Activated CD4-positive, alpha-beta T cell treated with anti-CD3 and anti-CD28 coated beads, Interleukin-2, amount 50 U/mL, for 4 hours (primary cell): ENCODE measurements at regions not wholly inside any gene's neighbourhood (a gene's known extent, or its start where the extent isn't known, plus 50 kb on each side); places are given as distances from the start of the nearest gene placed in this dataset.

ENCODE experiments used
- DNase-seq, 2 experiments: peaks; one replicate each; pipeline ENCODE4 v3.0.0-alpha.2; 2020

DNA sequence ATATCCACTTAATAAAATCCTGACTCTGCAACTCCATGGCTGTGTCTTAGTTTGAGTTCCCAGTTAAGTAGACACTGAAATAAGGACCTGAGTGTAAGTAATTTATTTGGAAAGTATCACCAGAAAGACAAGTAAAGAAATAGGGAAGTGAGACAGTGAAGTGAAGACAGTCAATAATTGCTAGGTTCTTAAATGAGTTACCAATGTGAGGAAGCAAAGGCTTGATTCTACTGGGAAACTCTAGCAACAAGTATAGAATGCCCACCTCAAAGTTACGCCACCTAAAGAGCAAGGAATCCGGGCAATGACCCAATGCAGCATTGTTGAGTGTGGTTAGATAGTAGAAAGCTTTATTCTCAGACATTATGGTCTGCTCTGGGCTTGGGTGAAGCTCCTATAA is 383.9 kb downstream of the TLR4 start:
- no peak for DNase-seq

DNA sequence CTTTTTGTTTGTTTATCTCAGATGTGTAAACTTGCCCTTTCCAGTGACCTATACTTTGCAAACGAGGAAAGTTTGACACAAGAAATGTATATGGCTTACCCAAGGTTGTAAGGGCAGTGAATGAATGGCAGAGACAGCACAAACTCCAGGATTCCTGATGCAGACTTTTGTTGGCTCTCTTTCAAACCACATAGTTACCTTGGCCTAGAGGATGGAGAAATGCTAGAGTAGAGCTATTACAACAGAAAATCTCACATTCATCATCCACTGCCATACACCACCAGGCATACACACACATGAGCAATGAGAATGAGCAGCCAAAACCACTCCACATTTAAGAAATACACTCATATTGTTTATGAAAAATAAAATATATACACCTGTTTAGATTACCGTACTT is 387.0 kb downstream of the TLR4 start:
- DNase-seq = no peak

GRCh38 chr9:118091711-118092500 is 387.7 kb downstream of the TLR4 start:
- no peak for DNase-seq

DNA sequence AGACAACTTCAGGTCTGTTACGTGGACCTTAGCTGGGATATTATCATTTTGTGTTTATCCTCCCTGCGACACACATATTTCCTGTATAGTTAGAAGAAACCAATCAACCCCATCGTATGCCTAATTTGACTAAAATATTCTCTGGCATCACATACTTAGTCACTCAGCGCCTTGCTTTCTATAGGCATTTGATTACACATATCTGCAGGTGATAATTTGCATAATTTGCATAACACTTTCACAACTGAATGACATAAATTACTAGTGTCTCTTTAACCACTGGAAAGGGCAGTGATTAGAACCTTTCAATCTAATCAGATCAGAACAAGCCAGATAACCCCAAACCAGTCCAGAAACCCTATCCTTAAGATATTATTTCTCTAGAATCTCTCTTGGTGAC is 390.2 kb downstream of the TLR4 start:
- no peak for DNase-seq

DNA sequence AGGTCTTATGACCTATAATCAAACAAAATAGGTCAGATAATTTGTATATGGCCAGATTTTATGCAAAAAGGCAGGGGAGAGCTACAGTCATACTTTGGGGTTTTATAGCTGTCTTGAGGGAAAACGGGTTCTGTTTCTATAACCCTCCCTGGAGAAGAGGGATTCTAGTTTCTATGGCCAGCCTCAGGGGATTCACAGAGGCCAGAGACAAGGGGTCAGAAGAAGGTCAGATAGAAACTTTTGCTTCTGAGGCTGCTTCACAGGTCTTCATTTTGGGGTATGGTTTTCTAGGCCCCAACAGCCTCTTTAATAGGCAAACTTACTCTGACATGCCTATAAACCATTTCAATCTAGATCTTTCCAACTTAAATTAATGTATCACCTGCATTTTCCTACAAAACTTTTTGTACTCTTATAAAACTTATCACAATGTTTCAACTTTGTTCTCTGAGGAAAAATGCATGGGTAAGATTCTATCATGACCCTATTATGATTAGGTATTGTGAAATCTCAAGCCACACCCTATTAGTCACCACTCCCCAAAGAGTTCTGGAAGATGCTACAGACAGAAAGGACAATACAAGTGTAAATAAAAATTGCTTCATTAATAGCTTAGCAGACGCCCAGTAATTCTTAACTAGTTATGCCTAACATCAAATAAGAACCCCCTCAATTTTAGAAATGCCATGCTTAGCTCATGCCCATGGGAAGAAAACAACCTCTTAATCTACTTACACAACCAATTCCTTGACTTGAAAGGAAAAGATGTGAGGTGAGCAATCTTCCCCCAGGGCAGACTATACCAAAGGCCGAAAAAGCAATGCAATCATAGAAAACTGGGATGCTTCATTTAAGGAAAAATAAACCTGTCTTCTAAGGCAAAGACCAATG is 396.6 kb downstream of the TLR4 start:
- DNase-seq = no peak

- no peak for DNase-seq
Observed at GRCh38 chr9:118104363-118104762, 400.2 kb downstream of the TLR4 start.

- DNase-seq = no peak
Observed at GRCh38 chr9:118108971-118109370, 404.8 kb downstream of the TLR4 start.

DNA sequence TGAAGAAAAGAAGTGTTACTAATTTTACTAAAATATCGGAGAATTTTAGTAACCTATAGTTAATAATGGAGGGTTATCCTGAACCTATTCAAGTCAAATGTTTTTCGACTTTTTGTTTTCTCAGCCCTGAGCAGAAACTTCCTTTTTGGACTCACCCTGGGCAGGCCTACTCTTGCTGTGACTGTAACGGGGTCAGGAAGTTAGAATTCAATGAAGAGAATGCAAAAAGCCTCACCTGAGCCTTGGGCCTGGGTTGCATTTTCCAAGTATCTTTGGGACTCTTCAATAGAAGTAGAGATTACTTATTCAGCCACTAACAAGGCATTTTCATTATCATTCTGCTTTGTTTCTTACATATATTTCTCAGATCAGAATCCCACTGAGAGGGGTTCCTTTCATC is 405.3 kb downstream of the TLR4 start:
- no peak for DNase-seq

DNA sequence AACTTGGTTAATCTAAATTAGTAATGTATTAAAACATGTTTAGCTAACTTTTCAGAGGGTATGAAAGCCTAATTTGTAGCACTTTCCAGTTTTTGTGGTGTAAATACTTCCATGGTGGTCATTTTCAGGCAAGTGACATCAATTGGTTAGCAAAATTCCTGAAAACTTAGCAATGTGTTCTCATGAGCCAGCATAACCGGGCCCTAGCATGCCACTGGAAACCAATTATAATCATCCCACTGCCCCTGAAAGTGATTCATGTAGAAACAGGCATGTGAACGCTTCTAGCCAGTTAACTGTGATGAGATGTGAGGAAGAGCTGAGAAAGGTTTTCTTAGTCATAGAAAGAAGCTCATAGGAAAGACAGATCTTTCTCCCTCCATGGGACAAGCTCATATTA is 417.2 kb downstream of the TLR4 start:
- DNase-seq = no peak

- DNase-seq = no peak
Observed at GRCh38 chr9:118128313-118128712, 424.1 kb downstream of the TLR4 start.

- DNase-seq = no peak
Observed at GRCh38 chr9:118129541-118129940, 425.3 kb downstream of the TLR4 start.

DNA sequence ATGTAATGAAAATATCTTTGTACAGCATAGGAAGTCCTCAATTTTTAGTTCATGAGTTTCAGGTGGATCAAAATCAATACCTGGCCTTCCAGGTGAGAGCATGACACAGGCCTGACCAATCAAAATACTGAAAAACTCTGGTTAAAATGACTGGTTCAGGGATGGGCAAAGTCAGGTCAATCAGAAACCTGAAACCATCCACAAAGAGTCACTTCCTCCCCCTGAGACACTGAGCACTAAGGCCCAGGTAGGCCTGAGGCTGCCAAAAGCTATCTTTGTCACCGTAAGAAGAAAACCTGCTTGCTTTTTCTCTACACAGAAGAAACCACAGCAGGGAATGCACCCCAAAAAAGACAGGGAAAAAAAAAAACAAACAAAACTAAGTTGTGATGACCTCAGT is 444.8 kb downstream of the TLR4 start:
- no peak for DNase-seq

DNA sequence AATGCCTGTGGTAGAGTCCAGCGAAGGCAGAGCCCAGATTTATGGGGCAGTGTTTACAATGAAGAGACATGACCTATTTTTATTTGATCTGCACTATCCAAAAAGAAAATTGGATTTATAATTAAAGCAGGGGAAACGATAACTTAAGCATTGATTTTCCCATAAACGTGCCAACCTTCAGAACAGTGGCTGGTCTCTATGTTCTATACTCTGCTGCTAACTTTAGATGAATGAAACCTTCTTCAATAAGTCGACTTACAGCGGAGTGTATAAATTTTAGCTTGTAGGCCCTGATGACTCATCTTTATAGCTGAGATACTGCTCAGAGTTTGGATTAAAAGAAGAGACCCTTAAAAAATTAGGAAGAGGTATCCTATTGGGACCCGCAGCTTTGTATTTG is 452.6 kb downstream of the TLR4 start:
- no peak for DNase-seq

GRCh38 chr9:118162716-118163115 is 458.5 kb downstream of the TLR4 start:
- DNase-seq = no peak

- DNase-seq = no peak
Observed at GRCh38 chr9:118163751-118164150, 459.5 kb downstream of the TLR4 start.

DNA sequence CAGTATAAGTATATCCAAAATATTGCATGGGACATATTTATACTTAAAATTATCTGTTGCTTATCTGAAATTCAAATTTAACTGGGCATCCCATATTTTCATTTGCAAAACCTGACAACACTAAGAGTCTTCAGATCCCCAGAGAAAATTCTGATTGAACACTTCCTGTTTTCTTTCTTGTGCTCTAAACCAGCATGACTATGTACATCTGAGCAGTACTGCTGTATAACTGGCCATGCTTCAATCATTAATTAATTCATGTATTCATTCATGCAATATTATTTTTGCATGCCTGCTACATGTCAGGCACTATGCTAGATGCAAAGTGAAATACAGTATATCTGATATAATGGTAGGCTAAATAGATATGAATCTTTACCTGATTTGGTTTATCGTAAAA is 461.2 kb downstream of the TLR4 start:
- no peak for DNase-seq

- no peak for DNase-seq
Observed at GRCh38 chr9:118170032-118170955, 466.1 kb downstream of the TLR4 start.

- no peak for DNase-seq
Observed at GRCh38 chr9:118177241-118177640, 473.0 kb downstream of the TLR4 start.

GRCh38 chr9:118183576-118183975 is 479.4 kb downstream of the TLR4 start:
- DNase-seq = no peak

DNA sequence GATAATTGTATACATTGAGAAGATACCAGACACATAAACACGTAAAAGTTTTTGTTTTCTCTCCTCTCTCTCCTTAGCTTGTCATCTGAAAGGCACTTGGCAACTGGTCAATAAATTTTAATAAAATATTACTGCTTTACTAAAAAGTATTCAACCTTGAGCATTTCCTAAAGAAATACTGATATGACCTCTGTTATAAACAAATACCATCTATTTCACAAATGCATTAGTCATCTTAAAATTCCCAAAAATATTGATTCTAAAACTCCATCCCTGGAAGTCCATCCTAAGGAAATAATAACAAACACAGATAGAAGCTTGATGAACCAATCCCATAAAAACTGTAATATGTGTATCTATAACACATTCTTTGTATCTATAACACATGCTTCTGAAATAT is 483.2 kb downstream of the TLR4 start:
- no peak for DNase-seq

DNA sequence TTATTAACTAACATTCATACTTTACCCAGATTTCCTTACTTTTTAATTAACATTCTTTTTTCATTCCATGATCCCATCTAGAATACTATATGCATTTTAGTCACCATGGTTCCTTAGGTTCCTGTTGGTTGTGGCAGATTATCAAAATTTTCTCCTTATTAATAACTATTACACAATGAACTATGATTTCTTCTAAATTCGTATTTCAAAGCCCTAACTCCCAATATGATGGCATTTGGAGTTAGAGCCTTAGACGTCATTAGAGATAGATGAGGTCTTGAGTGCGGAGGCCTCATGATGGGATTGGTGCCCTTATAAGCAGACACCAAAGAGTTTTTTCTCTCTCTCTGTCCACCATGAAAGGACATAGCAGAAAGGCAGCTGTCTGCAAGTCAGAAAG is 485.4 kb downstream of the TLR4 start:
- DNase-seq = no peak

DNA sequence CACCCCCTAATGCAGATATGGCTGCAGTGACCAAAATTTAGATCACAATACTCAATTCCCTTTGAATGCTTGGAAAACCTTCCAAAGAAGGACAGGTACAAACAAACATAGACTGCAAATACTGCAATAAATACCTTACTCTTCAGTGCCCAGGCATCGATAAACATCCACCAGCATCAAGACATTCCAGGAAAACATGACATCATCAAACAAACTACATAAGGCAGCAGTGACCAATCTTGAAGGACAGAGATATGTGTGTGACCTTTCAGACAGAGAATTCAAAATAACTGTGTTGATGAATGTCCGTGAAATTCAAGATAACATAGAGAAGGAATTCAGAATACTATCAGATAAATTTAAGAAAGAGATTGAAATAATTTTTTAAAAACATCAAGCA is 488.6 kb downstream of the TLR4 start:
- no peak for DNase-seq

DNA sequence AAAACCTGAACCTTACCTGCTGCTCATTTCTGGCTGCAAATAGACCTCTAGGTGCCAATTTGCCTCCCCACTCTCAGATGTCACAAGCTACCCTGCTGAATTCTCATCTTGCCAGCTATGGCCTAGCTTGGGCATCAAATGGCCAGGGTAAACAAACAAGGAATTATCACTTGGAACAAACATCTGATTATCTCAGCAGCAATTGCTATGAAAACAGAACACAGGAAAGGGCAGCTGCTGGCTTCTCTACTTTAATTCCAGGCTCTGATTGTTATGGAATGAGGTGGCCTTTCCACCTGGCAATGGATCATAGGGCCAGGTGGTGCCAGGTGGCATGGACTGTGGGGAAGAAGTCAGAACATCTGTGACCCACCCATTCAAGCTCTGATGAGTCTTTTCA is 505.1 kb downstream of the TLR4 start:
- no peak for DNase-seq
